Astrocyte (in vitro differentiated cells and primary cell): ENCODE measurements at regions not wholly inside any gene's neighbourhood (a gene's known extent, or its start where the extent isn't known, plus 50 kb on each side); places are given as distances from the start of the nearest gene placed in this dataset.
A peak's percentile ranks its signal among the peaks of the same experiment; 100 is the strongest.

Source experiments
- DNase-seq: peaks from one replicate; pipeline ENCODE4 v3.0.0-alpha.2; 2010; ENCODE audit warnings: low read depth
- FAIRE-seq: peaks from 2 replicates; lab custom pipeline; 2011; peaks lifted over from hg19 to GRCh38; lab: Jason Lieb, UNC
- H2AFZ ChIP-seq: 2 replicates; pipeline ENCODE4 v1.6.0; 2012; ENCODE audit warnings: low read depth, low read length, inconsistent platforms
- H3K27ac ChIP-seq: 2 replicates; pipeline ENCODE4 v1.5.1; 2011; ENCODE audit warnings: low read depth, low read length, inconsistent platforms
- H3K27me3 ChIP-seq: 2 replicates; pipeline ENCODE4 v1.6.0; 2011; ENCODE audit warnings: low read length, inconsistent platforms; ENCODE audit not compliant: insufficient read depth
- H3K36me3 ChIP-seq: 2 replicates; pipeline ENCODE4 v1.5.1; 2011; ENCODE audit warnings: low read length, inconsistent platforms; ENCODE audit not compliant: insufficient read depth
- H3K4me1 ChIP-seq: 2 replicates; pipeline ENCODE4 v1.5.1; 2011; ENCODE audit warnings: low read length, inconsistent platforms; ENCODE audit not compliant: insufficient read depth
- H3K4me2 ChIP-seq: 2 replicates; pipeline ENCODE4 v1.6.0; 2012; ENCODE audit warnings: low read length, inconsistent platforms
- H3K4me3 ChIP-seq: 2 replicates; pipeline ENCODE4 v1.5.1; 2011; ENCODE audit warnings: low read depth, mild to moderate bottlenecking, low read length, inconsistent platforms; ENCODE audit not compliant: insufficient read depth
- H3K79me2 ChIP-seq: 2 replicates; pipeline ENCODE4 v1.6.0; 2012; ENCODE audit warnings: mild to moderate bottlenecking, low read length, inconsistent platforms; ENCODE audit not compliant: insufficient read depth
- H3K9ac ChIP-seq: 2 replicates; pipeline ENCODE4 v1.6.0; 2012; ENCODE audit warnings: mild to moderate bottlenecking, low read length, inconsistent platforms
- H3K9me3 ChIP-seq: 2 replicates; pipeline ENCODE4 v1.5.1; 2012; ENCODE audit warnings: low read depth, mild to moderate bottlenecking, low read length, inconsistent platforms; ENCODE audit not compliant: insufficient read depth
- H4K20me1 ChIP-seq: 2 replicates; pipeline ENCODE4 v1.6.0; 2012; ENCODE audit warnings: low read length, inconsistent platforms; ENCODE audit not compliant: insufficient read depth
- H3K27ac Mint-ChIP-seq: one replicate; pipeline ENCODE4 v1.8.0; 2021; ENCODE audit warnings: mild to moderate bottlenecking, mixed read lengths; ENCODE audit not compliant: unreplicated experiment
- H3K27me3 Mint-ChIP-seq: one replicate; pipeline ENCODE4 v1.8.0; 2021; ENCODE audit warnings: low read depth, mixed read lengths; ENCODE audit not compliant: unreplicated experiment
- H3K36me3 Mint-ChIP-seq: one replicate; pipeline ENCODE4 v1.8.0; 2021; ENCODE audit warnings: low read depth, mixed read lengths; ENCODE audit not compliant: unreplicated experiment
- H3K4me1 Mint-ChIP-seq: one replicate; pipeline ENCODE4 v1.8.0; 2021; ENCODE audit warnings: low read depth, mixed read lengths; ENCODE audit not compliant: unreplicated experiment
- H3K4me3 Mint-ChIP-seq: one replicate; pipeline ENCODE4 v1.8.0; 2021; ENCODE audit warnings: mild to moderate bottlenecking, moderate library complexity, mixed read lengths; ENCODE audit not compliant: unreplicated experiment
- H3K9me3 Mint-ChIP-seq: one replicate; pipeline ENCODE4 v1.8.0; 2021; ENCODE audit warnings: mild to moderate bottlenecking, mixed read lengths; ENCODE audit not compliant: unreplicated experiment
- CTCF ChIP-seq: IDR thresholded peaks from 2 replicates; pipeline ENCODE4 v1.5.1; 2011; ENCODE audit warnings: low read depth, mild to moderate bottlenecking, inconsistent platforms, low read length, moderate library complexity; ENCODE audit not compliant: insufficient read depth
- EZH2 ChIP-seq: IDR thresholded peaks from 2 replicates; pipeline ENCODE4 v1.6.1; 2012; ENCODE audit warnings: mild to moderate bottlenecking, low read length, inconsistent platforms; ENCODE audit not compliant: insufficient read depth

- peaks cover 87% of the 10 kb centered on the region for H3K79me2 ChIP-seq
- FAIRE-seq = no peak
- H3K27ac ChIP-seq = no peak overlapping the region
Observed at GRCh38 chr19:46926170-46927071, 65.6 kb downstream of the ARHGAP35 start.

GRCh38 chr19:46927106-46927505 lies 66.3 kb downstream of the ARHGAP35 start:
- H3K9ac ChIP-seq = no peak overlapping the region
- H3K36me3 Mint-ChIP-seq = peaks cover 7% of the 10 kb centered on the region
- TF ChIP-seq EZH2 (no peak), CTCF (no peak)
- no peak overlapping the region for H3K27ac Mint-ChIP-seq
- FAIRE-seq (no peak), DNase-seq (no peak)
- no peaks in the 10 kb centered on the region for H3K9me3 ChIP-seq
- no peak overlapping the region for H3K27ac ChIP-seq
- H3K4me3 Mint-ChIP-seq = no peak overlapping the region
- peaks cover 3% of the 10 kb centered on the region for H3K36me3 ChIP-seq
- H3K9me3 Mint-ChIP-seq = no peaks in the 10 kb centered on the region
- H3K4me2 ChIP-seq = peak overlapping the region; percentile 29
- peaks cover 84% of the 10 kb centered on the region for H3K79me2 ChIP-seq
- H3K4me1 Mint-ChIP-seq = peaks cover 40% of the 10 kb centered on the region
- H2AFZ ChIP-seq = no peak overlapping the region
- no peak overlapping the region for H3K4me3 ChIP-seq
- no peaks in the 10 kb centered on the region for H3K27me3 Mint-ChIP-seq
- no peaks in the 10 kb centered on the region for H3K27me3 ChIP-seq
- H3K4me1 ChIP-seq = peaks cover 36% of the 10 kb centered on the region
- peaks cover 71% of the 10 kb centered on the region for H4K20me1 ChIP-seq

More at GRCh38 chr19:46926170-46927071, 65.6 kb downstream of the ARHGAP35 start:
- no peak for DNase-seq
- Mint-ChIP-seq H3K27me3 (no peaks in the 10 kb centered on the region), H3K4me3 (no peak overlapping the region), H3K4me1 (peaks cover 36% of the 10 kb centered on the region), H3K9me3 (no peaks in the 10 kb centered on the region), H3K36me3 (peaks cover 11% of the 10 kb centered on the region), H3K27ac (peak overlapping the region; percentile 8)
- TF ChIP-seq CTCF (no peak), EZH2 (no peak)
- Histone ChIP-seq H3K9me3 (no peaks in the 10 kb centered on the region), H3K9ac (no peak overlapping the region), H4K20me1 (peaks cover 72% of the 10 kb centered on the region), H3K36me3 (peaks cover 8% of the 10 kb centered on the region), H3K4me2 (peak overlapping the region; percentile 40), H3K4me3 (no peak overlapping the region), H2AFZ (no peak overlapping the region), H3K4me1 (peaks cover 29% of the 10 kb centered on the region), H3K27me3 (no peaks in the 10 kb centered on the region)

- Histone ChIP-seq H4K20me1 (peaks cover 71% of the 10 kb centered on the region), H3K36me3 (no peaks in the 10 kb centered on the region), H3K4me3 (no peak overlapping the region), H2AFZ (no peak overlapping the region), H3K27me3 (no peaks in the 10 kb centered on the region), H3K9me3 (no peaks in the 10 kb centered on the region), H3K27ac (no peak overlapping the region), H3K4me1 (peaks cover 44% of the 10 kb centered on the region), H3K4me2 (no peak overlapping the region), H3K9ac (no peak overlapping the region), H3K79me2 (peaks cover 84% of the 10 kb centered on the region)
- FAIRE-seq (no peak), DNase-seq (no peak)
- Mint-ChIP-seq H3K36me3 (no peaks in the 10 kb centered on the region), H3K27ac (no peak overlapping the region), H3K9me3 (no peaks in the 10 kb centered on the region), H3K27me3 (no peaks in the 10 kb centered on the region), H3K4me1 (peaks cover 48% of the 10 kb centered on the region), H3K4me3 (no peak overlapping the region)
- TF ChIP-seq EZH2 = no peak
- no peak for TF ChIP-seq CTCF
Observed at GRCh38 chr19:46927893-46928292, 67.1 kb downstream of the ARHGAP35 start.
